ENCODE measurements at regions not wholly inside any gene's neighbourhood (a gene's known extent, or its start where the extent isn't known, plus 50 kb on each side); places are given as distances from the start of the nearest gene placed in this dataset.

- no peak for TF ChIP-seq CTCF (IDR thresholded peaks at IDR 0.05)
- TF ChIP-seq POLR2A (IDR thresholded peaks at IDR 0.05): no peak
These were observed 646.7 kb upstream of the FOXG1 start for GRCh38 chr14:28119849-28120248.
